ENCODE measurements at regions not wholly inside any gene's neighbourhood (a gene's known extent, or its start where the extent isn't known, plus 50 kb on each side); places are given as distances from the start of the nearest gene placed in this dataset.

DNA sequence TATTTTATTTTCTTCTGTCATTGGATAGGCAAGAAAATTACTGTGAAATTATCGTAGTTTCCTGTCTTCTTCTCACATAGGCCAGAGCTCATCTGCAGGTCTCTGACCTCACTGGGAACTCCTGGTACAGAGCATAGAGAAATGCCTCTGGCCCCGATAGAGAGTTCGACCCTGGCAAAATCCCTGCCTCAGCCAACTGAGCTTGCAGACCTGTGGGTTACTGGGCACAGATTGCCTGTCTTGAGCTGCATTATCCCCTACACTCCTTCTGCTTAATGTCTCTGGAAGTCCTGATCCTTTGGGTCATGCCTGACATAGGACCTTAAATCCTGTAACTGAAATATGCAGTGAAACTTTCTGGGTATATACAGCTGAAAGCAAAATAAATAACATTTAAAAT, 439.3 kb upstream of the CTNND2 start:
- no peak for TF ChIP-seq POLR2A (IDR thresholded peaks at IDR 0.05)
- TF ChIP-seq POLR2AphosphoS5 (IDR thresholded peaks at IDR 0.05), result no peak
